GM23248 (cell line): ENCODE measurements at regions not wholly inside any gene's neighbourhood (a gene's known extent, or its start where the extent isn't known, plus 50 kb on each side); places are given as distances from the start of the nearest gene placed in this dataset.

ENCODE experiments used
- DNase-seq: peaks from one replicate; pipeline ENCODE4 v3.0.0-alpha.2; 2015
- H2AFZ ChIP-seq: fragments of 200-600 bp; sonication (generic); 2 replicates; pipeline ENCODE4 v1.6.1; 2016; ENCODE audit warnings: antibody characterized with exemption
- H3F3A ChIP-seq: fragments of 200-600 bp; sonication (generic); 2 replicates; pipeline ENCODE4 v1.6.1; 2016; ENCODE audit warnings: mild to moderate bottlenecking, antibody characterized with exemption, mixed run types; ENCODE audit not compliant: insufficient read depth
- H3K27ac ChIP-seq: fragments of 200-600 bp; sonication (generic); 2 replicates; pipeline ENCODE4 v1.5.1; 2016; ENCODE audit warnings: mild to moderate bottlenecking
- H3K27me3 ChIP-seq: fragments of 200-600 bp; sonication (generic); replicated peaks from 2 replicates; pipeline ENCODE4 v1.6.1; 2016; ENCODE audit warnings: mild to moderate bottlenecking; ENCODE audit not compliant: insufficient read depth
- H3K36me3 ChIP-seq: fragments of 200-600 bp; sonication (generic); 2 replicates; pipeline ENCODE4 v1.6.1; 2016; ENCODE audit warnings: low read depth, mild to moderate bottlenecking
- H3K4me1 ChIP-seq: fragments of 200-600 bp; sonication (generic); 2 replicates; pipeline ENCODE4 v1.6.1; 2016; ENCODE audit warnings: mild to moderate bottlenecking; ENCODE audit not compliant: insufficient read depth
- H3K4me2 ChIP-seq: fragments of 200-600 bp; sonication (generic); one replicate; pipeline ENCODE4 v1.6.1; 2016; ENCODE audit warnings: mild to moderate bottlenecking; ENCODE audit not compliant: unreplicated experiment
- H3K4me3 ChIP-seq: fragments of 200-600 bp; sonication (generic); 2 replicates; pipeline ENCODE4 v1.5.1; 2016; ENCODE audit warnings: mild to moderate bottlenecking
- H3K79me2 ChIP-seq: fragments of 200-600 bp; sonication (generic); 2 replicates; pipeline ENCODE4 v1.6.1; 2016; ENCODE audit warnings: mild to moderate bottlenecking; ENCODE audit not compliant: insufficient read depth
- H3K9ac ChIP-seq: fragments of 200-600 bp; sonication (generic); 2 replicates; pipeline ENCODE4 v1.6.1; 2016; ENCODE audit warnings: mild to moderate bottlenecking
- H3K9me2 ChIP-seq: fragments of 200-600 bp; sonication (generic); 2 replicates; pipeline ENCODE4 v1.6.1; 2016; ENCODE audit warnings: mixed run types, mild to moderate bottlenecking, moderate library complexity; ENCODE audit not compliant: insufficient read depth
- H3K9me3 ChIP-seq: fragments of 200-600 bp; sonication (generic); one replicate; pipeline ENCODE4 v1.6.1; 2017; ENCODE audit warnings: low read depth
- H4K20me1 ChIP-seq: fragments of 200-600 bp; sonication (generic); 2 replicates; pipeline ENCODE4 v1.6.0; 2016; ENCODE audit not compliant: insufficient read depth
- EZH2 ChIP-seq: fragments of 200-600 bp; sonication (generic); IDR thresholded peaks from 2 replicates; pipeline ENCODE4 v1.6.1; 2018; ENCODE audit warnings: antibody characterized with exemption, mild to moderate bottlenecking; ENCODE audit not compliant: insufficient read depth, poor library complexity, severe bottlenecking
- EZH2phosphoT487 ChIP-seq: fragments of 200-600 bp; sonication (generic); IDR thresholded peaks from 2 replicates; pipeline ENCODE4 v1.6.1; 2018; ENCODE audit warnings: antibody characterized with exemption, moderate library complexity, mild to moderate bottlenecking, low read depth; ENCODE audit not compliant: insufficient read depth
- WGBS, 2 experiments: methylation state at CpG; one replicate each; pipeline ENCODE4 v1.1.6; 2015 to 2017; ENCODE audit warnings: low lambda C conversion rate in 2 of 2, low coverage in 1 of 2; ENCODE audit errors: missing lambda C conversion rate in 2 of 2; 5-methylcytosine and 5-hydroxymethylcytosine counted together
- in situ Hi-C: fragments of 300-500 bp; cut with MboI; formaldehyde crosslinking; loops from 2 replicates; pipeline ENCODE4 v1.15.0; 2020

GRCh38 chr5:115431116-115431515 lies 113.5 kb downstream of the FEM1C start:
- peaks cover 14% of the 10 kb centered on the region for H3K4me1 ChIP-seq
- in situ Hi-C loops, result no loop called here
- H3K4me2 ChIP-seq, result no peak overlapping the region
- H3K9me3 ChIP-seq, result no peaks in the 10 kb centered on the region
- TF ChIP-seq EZH2 (no peak), EZH2phosphoT487 (no peak)
- no peak overlapping the region for H3K9ac ChIP-seq
- DNase-seq, result no peak
- 81 to 86% methylated on average over 1 of the region's 1 CpG for WGBS, 2 experiments
- H3K4me3 ChIP-seq, result no peak overlapping the region
- H3K36me3 ChIP-seq, result no peaks in the 10 kb centered on the region
- H3K79me2 ChIP-seq, result no peaks in the 10 kb centered on the region
- H3K9me2 ChIP-seq, result no peaks in the 10 kb centered on the region
- peaks cover 11% of the 10 kb centered on the region; the same call in 1 of the 2 replicates for H3F3A ChIP-seq
- no peak overlapping the region for H2AFZ ChIP-seq
- H4K20me1 ChIP-seq, result no peaks in the 10 kb centered on the region
- H3K27ac ChIP-seq, result no peak overlapping the region
- no peaks in the 10 kb centered on the region for H3K27me3 ChIP-seq

DNA sequence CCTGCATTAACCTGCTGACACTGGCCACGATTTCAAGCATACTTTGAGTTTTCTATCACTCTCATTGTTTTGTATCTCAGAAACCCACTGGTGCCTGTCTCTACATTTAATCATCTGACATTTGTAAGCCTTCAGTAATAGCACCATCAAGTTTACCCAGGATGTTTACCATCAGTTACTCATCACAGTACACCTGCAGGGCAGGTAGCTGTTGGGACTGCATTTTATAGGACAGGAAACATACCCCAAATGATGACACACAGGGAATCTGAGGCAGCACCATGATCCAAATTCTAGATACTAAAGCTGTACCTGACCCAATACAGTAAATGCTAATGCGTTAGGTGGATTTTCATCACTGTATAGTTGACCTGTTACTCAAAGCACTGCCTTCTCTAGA lies 114.2 kb downstream of the FEM1C start:
- H3K9ac ChIP-seq, result no peak overlapping the region
- peaks cover 9% of the 10 kb centered on the region; the same call in 1 of the 2 replicates for H3F3A ChIP-seq
- H3K36me3 ChIP-seq, result no peaks in the 10 kb centered on the region
- no peaks in the 10 kb centered on the region for H4K20me1 ChIP-seq
- no peak overlapping the region for H3K4me2 ChIP-seq
- no peak for TF ChIP-seq EZH2
- TF ChIP-seq EZH2phosphoT487, result no peak
- no peaks in the 10 kb centered on the region for H3K9me2 ChIP-seq
- H3K27me3 ChIP-seq, result no peaks in the 10 kb centered on the region
- peaks cover 7% of the 10 kb centered on the region for H3K4me1 ChIP-seq
- in situ Hi-C loops, result no loop called here
- no peak overlapping the region for H3K27ac ChIP-seq
- H3K4me3 ChIP-seq, result no peak overlapping the region
- WGBS, 2 experiments, result 94 to 100% methylated on average over 2 of the region's 2 CpGs
- DNase-seq, result no peak
- H2AFZ ChIP-seq, result no peak overlapping the region
- no peaks in the 10 kb centered on the region for H3K79me2 ChIP-seq
- no peaks in the 10 kb centered on the region for H3K9me3 ChIP-seq

GRCh38 chr5:115429345-115429940 lies 115.1 kb downstream of the FEM1C start:
- Histone ChIP-seq H3K27ac (no peak overlapping the region), H2AFZ (no peak overlapping the region), H3K4me2 (no peak overlapping the region), H4K20me1 (no peaks in the 10 kb centered on the region), H3K9me2 (no peaks in the 10 kb centered on the region), H3K27me3 (no peaks in the 10 kb centered on the region), H3F3A (peaks cover 9% of the 10 kb centered on the region; the same call in 1 of the 2 replicates), H3K9ac (no peak overlapping the region), H3K4me3 (no peak overlapping the region), H3K79me2 (no peaks in the 10 kb centered on the region), H3K9me3 (no peaks in the 10 kb centered on the region), H3K4me1 (peaks cover 7% of the 10 kb centered on the region), H3K36me3 (no peaks in the 10 kb centered on the region)
- in situ Hi-C loops, result no loop called here
- no peak for DNase-seq
- TF ChIP-seq EZH2 (no peak), EZH2phosphoT487 (no peak)

DNA sequence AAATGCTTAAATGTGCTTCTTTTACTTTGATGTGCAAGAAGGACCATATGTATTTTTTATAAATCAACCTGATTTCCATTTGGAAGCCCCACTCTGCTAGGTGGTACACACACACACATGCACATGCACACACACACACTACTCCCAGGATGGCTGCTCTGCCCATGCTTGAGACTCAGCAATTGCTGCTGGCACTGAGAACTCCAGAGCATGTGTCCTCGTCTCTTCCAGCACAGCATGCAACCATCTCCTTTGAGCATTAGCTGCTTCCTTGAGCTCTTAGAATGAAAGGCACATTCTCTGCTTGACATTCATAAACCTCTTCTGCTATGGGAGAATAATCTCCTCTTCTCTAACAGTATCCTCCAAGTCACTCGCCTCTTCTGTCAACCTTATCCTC lies 115.9 kb downstream of the FEM1C start:
- TF ChIP-seq EZH2 (no peak), EZH2phosphoT487 (no peak)
- Histone ChIP-seq H3K9ac (no peak overlapping the region), H3F3A (peaks cover 9% of the 10 kb centered on the region; the same call in 1 of the 2 replicates), H3K27me3 (no peaks in the 10 kb centered on the region), H3K79me2 (no peaks in the 10 kb centered on the region), H3K9me2 (no peaks in the 10 kb centered on the region), H3K36me3 (no peaks in the 10 kb centered on the region), H3K27ac (no peak overlapping the region), H2AFZ (no peak overlapping the region), H3K9me3 (no peaks in the 10 kb centered on the region), H3K4me3 (no peak overlapping the region), H3K4me2 (no peak overlapping the region), H4K20me1 (no peaks in the 10 kb centered on the region), H3K4me1 (peaks cover 8% of the 10 kb centered on the region)
- in situ Hi-C loops, result no loop called here
- 93 to 97% methylated on average over 2 of the region's 2 CpGs for WGBS, 2 experiments
- DNase-seq, result no peak

- no peaks in the 10 kb centered on the region for H3K9me3 ChIP-seq
- no peak overlapping the region for H3K4me3 ChIP-seq
- no peaks in the 10 kb centered on the region for H3K27me3 ChIP-seq
- peaks cover 12% of the 10 kb centered on the region for H3K4me1 ChIP-seq
- no peak overlapping the region for H3K9ac ChIP-seq
- WGBS, 2 experiments, result 86 to 87% methylated on average over 2 of the region's 2 CpGs
- H4K20me1 ChIP-seq, result no peaks in the 10 kb centered on the region
- no peak overlapping the region for H3K4me2 ChIP-seq
- TF ChIP-seq EZH2phosphoT487 (no peak), EZH2 (no peak)
- in situ Hi-C loops, result no loop called here
- H2AFZ ChIP-seq, result no peak overlapping the region
- H3K36me3 ChIP-seq, result no peaks in the 10 kb centered on the region
- no peaks in the 10 kb centered on the region for H3K79me2 ChIP-seq
- no peaks in the 10 kb centered on the region for H3K9me2 ChIP-seq
- H3K27ac ChIP-seq, result no peak overlapping the region
- peaks cover 9% of the 10 kb centered on the region; the same call in 1 of the 2 replicates for H3F3A ChIP-seq
- DNase-seq, result no peak
Observed at GRCh38 chr5:115428248-115428647, 116.3 kb downstream of the FEM1C start.
